Nephron (organoid): ENCODE measurements at regions not wholly inside any gene's neighbourhood (a gene's known extent, or its start where the extent isn't known, plus 50 kb on each side); places are given as distances from the start of the nearest gene placed in this dataset.

Experiments
- H3K27ac Mint-ChIP-seq, 3 experiments: 2 replicates each; pipeline ENCODE4 v1.8.0; 2020; ENCODE audit warnings: mixed read lengths in 3 of 3, mild to moderate bottlenecking in 2 of 3, moderate library complexity in 1 of 3
- H3K27me3 Mint-ChIP-seq: 2 replicates; pipeline ENCODE4 v1.8.0; 2021; ENCODE audit warnings: low read depth, mild to moderate bottlenecking, moderate library complexity, mixed read lengths
- H3K36me3 Mint-ChIP-seq: 2 replicates; pipeline ENCODE4 v1.8.0; 2020; ENCODE audit warnings: low read depth, mixed read lengths
- H3K4me1 Mint-ChIP-seq: 2 replicates; pipeline ENCODE4 v1.8.0; 2020; ENCODE audit warnings: mixed read lengths
- H3K4me3 Mint-ChIP-seq, 3 experiments: 2 replicates each; pipeline ENCODE4 v1.8.0; 2020; ENCODE audit warnings: mild to moderate bottlenecking in 3 of 3, mixed read lengths in 3 of 3, moderate library complexity in 2 of 3
- H3K9me3 Mint-ChIP-seq: 2 replicates; pipeline ENCODE4 v1.8.0; 2020; ENCODE audit warnings: mixed read lengths
- CTCF ChIP-seq, 3 experiments: fragments of 200-600 bp; sonication (generic); IDR thresholded peaks; one replicate each; pipeline ENCODE4 v1.5.0; 2021; ENCODE audit warnings: antibody characterized with exemption in 3 of 3; ENCODE audit not compliant: unreplicated experiment in 3 of 3

GRCh38 chr3:117922039-117922438 lies 1112.6 kb downstream of the IGSF11 start:
- Mint-ChIP-seq H3K4me3 (no peak overlapping the region), H3K4me1 (no peaks in the 10 kb centered on the region), H3K36me3 (no peaks in the 10 kb centered on the region), H3K9me3 (no peaks in the 10 kb centered on the region), H3K27ac (no peak overlapping the region), H3K27me3 (no peaks in the 10 kb centered on the region)
- no peak for TF ChIP-seq CTCF (IDR thresholded peaks at IDR 0.05; ENCODE audit: unreplicated experiment in 3 of 3)

GRCh38 chr3:117926819-117927218 lies 1107.8 kb downstream of the IGSF11 start:
- Mint-ChIP-seq H3K9me3 (no peaks in the 10 kb centered on the region), H3K4me3 (no peak overlapping the region), H3K36me3 (no peaks in the 10 kb centered on the region), H3K4me1 (no peaks in the 10 kb centered on the region), H3K27me3 (no peaks in the 10 kb centered on the region), H3K27ac (no peak overlapping the region)
- no peak for TF ChIP-seq CTCF (IDR thresholded peaks at IDR 0.05; ENCODE audit: unreplicated experiment in 3 of 3)

- TF ChIP-seq CTCF (IDR thresholded peaks at IDR 0.05; ENCODE audit: unreplicated experiment in 3 of 3): no peak
- H3K4me3 Mint-ChIP-seq: no peak overlapping the region
- no peak overlapping the region for H3K27ac Mint-ChIP-seq
- H3K4me1 Mint-ChIP-seq: no peaks in the 10 kb centered on the region
- H3K36me3 Mint-ChIP-seq: no peaks in the 10 kb centered on the region
- H3K9me3 Mint-ChIP-seq: no peaks in the 10 kb centered on the region
- no peaks in the 10 kb centered on the region for H3K27me3 Mint-ChIP-seq
These were observed 1106.8 kb downstream of the IGSF11 start for GRCh38 chr3:117927825-117928224.

- Mint-ChIP-seq H3K27me3 (no peaks in the 10 kb centered on the region), H3K9me3 (no peaks in the 10 kb centered on the region), H3K36me3 (no peaks in the 10 kb centered on the region), H3K4me1 (no peaks in the 10 kb centered on the region), H3K4me3 (no peak overlapping the region), H3K27ac (no peak overlapping the region)
- TF ChIP-seq CTCF (IDR thresholded peaks at IDR 0.05; ENCODE audit: unreplicated experiment in 3 of 3): no peak
These were observed 1105.8 kb downstream of the IGSF11 start for GRCh38 chr3:117928836-117929235.

GRCh38 chr3:117932441-117932840 lies 1102.2 kb downstream of the IGSF11 start:
- no peak for TF ChIP-seq CTCF (IDR thresholded peaks at IDR 0.05; ENCODE audit: unreplicated experiment in 3 of 3)
- H3K9me3 Mint-ChIP-seq: no peaks in the 10 kb centered on the region
- H3K27ac Mint-ChIP-seq: peak overlapping the region in 1 of 3 experiments; percentile 41
- H3K4me3 Mint-ChIP-seq: no peak overlapping the region
- no peaks in the 10 kb centered on the region for H3K27me3 Mint-ChIP-seq
- no peaks in the 10 kb centered on the region for H3K4me1 Mint-ChIP-seq
- no peaks in the 10 kb centered on the region for H3K36me3 Mint-ChIP-seq

GRCh38 chr3:117936159-117936558 lies 1098.5 kb downstream of the IGSF11 start:
- H3K4me3 Mint-ChIP-seq: no peak overlapping the region
- H3K36me3 Mint-ChIP-seq: no peaks in the 10 kb centered on the region
- TF ChIP-seq CTCF (IDR thresholded peaks at IDR 0.05; ENCODE audit: unreplicated experiment in 3 of 3): no peak
- H3K4me1 Mint-ChIP-seq: no peaks in the 10 kb centered on the region
- H3K9me3 Mint-ChIP-seq: peaks cover 5% of the 10 kb centered on the region
- H3K27me3 Mint-ChIP-seq: no peaks in the 10 kb centered on the region
- no peak overlapping the region for H3K27ac Mint-ChIP-seq
